ENCODE measurements at regions not wholly inside any gene's neighbourhood (a gene's known extent, or its start where the extent isn't known, plus 50 kb on each side); places are given as distances from the start of the nearest gene placed in this dataset.
"Not testable (repeated sequence)": the region's sequence is repeated elsewhere in the genome, so short reads cannot be mapped to it uniquely, and the experiment has no call there.

GRCh38 chr21:31449921-31450535, 106.0 kb upstream of the TIAM1 start:
- DNase-seq: no peak

- no peak for DNase-seq
Measured at GRCh38 chr21:31448496-31448895, 104.4 kb upstream of the TIAM1 start.

GRCh38 chr21:31447505-31447904, 103.4 kb upstream of the TIAM1 start:
- no peak for DNase-seq

- peak; percentile 62 for DNase-seq
Measured at GRCh38 chr21:31446226-31446855, 102.3 kb upstream of the TIAM1 start.

- DNase-seq: no peak
Measured at GRCh38 chr21:31445137-31445536, 101.1 kb upstream of the TIAM1 start.

GRCh38 chr21:31443736-31444521, 99.9 kb upstream of the TIAM1 start:
- no peak for DNase-seq

- no peak for DNase-seq
Measured at GRCh38 chr21:31442339-31442738, 98.3 kb upstream of the TIAM1 start.

- DNase-seq: no peak
Measured at GRCh38 chr21:31429506-31429905, 85.4 kb upstream of the TIAM1 start.

- DNase-seq: no peak
Measured at GRCh38 chr21:31426235-31426797, 82.3 kb upstream of the TIAM1 start.

GRCh38 chr21:31425138-31425537, 81.1 kb upstream of the TIAM1 start:
- DNase-seq: no peak

GRCh38 chr21:31424058-31424457, 80.0 kb upstream of the TIAM1 start:
- no peak for DNase-seq

- DNase-seq: no peak
Measured at GRCh38 chr21:31420988-31421387, 76.9 kb upstream of the TIAM1 start.

- DNase-seq: no peak
Measured at GRCh38 chr21:31420354-31420753, 76.3 kb upstream of the TIAM1 start.

GRCh38 chr21:31418377-31419001, 74.4 kb upstream of the TIAM1 start:
- DNase-seq: no peak

GRCh38 chr21:31417214-31417613, 73.2 kb upstream of the TIAM1 start:
- DNase-seq: not testable (repeated sequence)

GRCh38 chr21:31416465-31416864, 72.4 kb upstream of the TIAM1 start:
- DNase-seq: no peak

GRCh38 chr21:31414263-31415000, 70.4 kb upstream of the TIAM1 start:
- DNase-seq: no peak

- DNase-seq: no peak
Measured at GRCh38 chr21:31413698-31414097, 69.6 kb upstream of the TIAM1 start.

GRCh38 chr21:31410499-31411131, 66.6 kb upstream of the TIAM1 start:
- peak; percentile 53 for DNase-seq

GRCh38 chr21:31409831-31410487, 65.9 kb upstream of the TIAM1 start:
- DNase-seq: no peak

- DNase-seq: peak; percentile 49
Measured at GRCh38 chr21:31408301-31409088, 64.4 kb upstream of the TIAM1 start.

All from activated CD8-positive, alpha-beta memory T cell treated with anti-CD3 and anti-CD28 coated beads for 24 hours (primary cell).